DMS 273 (cell line): ENCODE measurements at regions not wholly inside any gene's neighbourhood (a gene's known extent, or its start where the extent isn't known, plus 50 kb on each side); places are given as distances from the start of the nearest gene placed in this dataset.
"Not testable (repeated sequence)": the region's sequence is repeated elsewhere in the genome, so short reads cannot be mapped to it uniquely, and the experiment has no call there.

Source experiments
- DNase-seq: peaks from one replicate; lab custom pipeline; 2025; ENCODE audit not compliant: unreplicated experiment; lab: John Stamatoyannopoulos, UW

DNA sequence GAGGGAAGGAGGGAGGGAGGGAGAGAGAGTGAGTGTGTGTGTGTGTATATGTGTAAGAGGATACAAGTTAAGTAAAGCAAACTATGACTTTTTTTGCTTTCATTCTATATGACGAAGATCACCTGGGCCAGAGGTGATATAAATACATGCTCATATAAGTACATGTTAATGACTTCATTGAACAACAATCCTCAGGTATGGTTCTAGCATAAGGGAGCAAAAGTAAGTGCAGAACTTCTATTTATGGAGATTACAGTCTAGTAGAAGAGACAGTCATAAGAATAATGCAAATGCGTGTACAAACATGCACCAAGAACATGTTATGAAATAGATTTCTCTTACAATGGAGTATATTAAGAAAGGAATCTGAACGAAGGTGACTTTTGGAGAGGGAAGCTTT lies 1804.0 kb downstream of the MAT2B start:
- DNase-seq = no peak

GRCh38 chr5:165310031-165310430 lies 1804.6 kb downstream of the MAT2B start:
- no peak for DNase-seq

DNA sequence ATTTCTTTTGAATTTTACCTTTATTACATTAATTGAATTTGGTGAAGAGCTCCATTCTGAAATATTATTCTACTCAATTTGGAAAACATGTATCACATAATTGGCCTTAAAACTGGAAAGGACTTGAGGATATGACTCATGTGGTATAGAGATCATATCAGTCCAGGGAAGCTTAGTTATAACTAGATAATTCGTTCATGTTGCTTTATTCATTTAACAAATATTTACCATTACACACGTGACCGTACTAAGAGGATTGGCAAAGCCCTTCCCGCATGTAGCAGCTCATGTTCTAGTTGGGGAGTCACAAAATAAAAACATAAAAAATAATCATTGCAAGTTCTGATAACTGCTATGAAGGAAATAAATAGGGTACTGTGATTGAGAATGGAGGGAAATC lies 1816.5 kb downstream of the MAT2B start:
- no peak for DNase-seq

DNA sequence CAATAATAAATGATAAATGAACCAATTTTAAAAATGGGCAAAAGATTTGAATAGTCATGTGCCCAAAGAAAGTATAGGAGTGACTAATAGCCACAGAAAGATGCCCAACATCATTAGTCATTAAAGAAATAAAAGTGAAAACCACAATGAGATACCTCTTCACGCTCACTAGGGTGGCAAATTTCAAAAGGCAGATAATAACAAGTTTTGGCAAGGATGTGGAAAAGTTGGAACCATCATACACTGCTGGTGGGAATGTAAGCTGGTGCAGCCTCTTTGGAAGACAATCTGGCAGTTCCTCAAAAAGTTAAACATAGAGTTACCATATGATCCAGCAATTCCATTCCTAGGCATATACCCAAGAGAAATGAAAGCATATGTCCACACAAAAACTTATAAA lies 1819.8 kb downstream of the MAT2B start:
- no peak for DNase-seq

- no peak for DNase-seq
Measured at GRCh38 chr5:165327631-165328030, 1822.2 kb downstream of the MAT2B start.

GRCh38 chr5:165328846-165329245 lies 1823.4 kb downstream of the MAT2B start:
- DNase-seq = no peak

DNA sequence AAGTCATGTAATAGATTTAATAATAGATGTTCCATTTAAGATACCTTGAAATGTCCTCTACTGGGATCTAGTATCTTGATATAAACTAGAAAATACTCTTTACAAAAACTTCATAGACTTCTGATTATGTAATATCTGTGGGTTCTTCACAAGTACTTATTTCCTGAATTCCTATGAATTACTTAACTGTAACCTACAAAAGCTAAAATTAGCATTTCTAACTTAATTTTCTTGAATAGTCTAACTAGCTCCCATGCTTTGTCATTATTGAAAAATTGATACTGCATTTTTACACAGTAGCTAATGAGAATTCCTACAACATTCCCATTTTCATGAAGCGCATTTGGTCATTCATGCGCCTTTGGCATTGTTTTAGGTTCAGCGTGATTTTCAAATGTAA lies 1828.2 kb downstream of the MAT2B start:
- no peak for DNase-seq

DNA sequence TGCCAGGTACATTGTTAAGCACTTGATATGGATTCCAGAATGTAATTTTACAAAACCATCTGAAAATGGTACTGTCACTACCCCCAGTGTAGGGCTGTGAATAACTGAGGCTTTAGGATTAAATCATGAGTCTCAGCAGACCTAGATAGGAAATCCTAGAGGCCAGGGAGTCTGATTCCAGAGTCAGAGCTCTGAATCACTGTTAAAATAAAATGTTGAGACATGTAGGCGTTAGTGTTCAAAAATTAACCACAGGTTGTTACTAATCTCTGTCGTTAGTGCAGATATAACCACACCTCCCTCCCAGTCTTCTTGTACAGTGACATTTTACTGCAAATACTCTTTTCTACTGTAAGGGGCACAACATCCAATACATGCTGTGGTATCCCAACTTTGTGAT lies 1828.8 kb downstream of the MAT2B start:
- DNase-seq = no peak

GRCh38 chr5:165349735-165350134 lies 1844.3 kb downstream of the MAT2B start:
- DNase-seq = no peak

GRCh38 chr5:165351342-165351741 lies 1845.9 kb downstream of the MAT2B start:
- DNase-seq = no peak

DNA sequence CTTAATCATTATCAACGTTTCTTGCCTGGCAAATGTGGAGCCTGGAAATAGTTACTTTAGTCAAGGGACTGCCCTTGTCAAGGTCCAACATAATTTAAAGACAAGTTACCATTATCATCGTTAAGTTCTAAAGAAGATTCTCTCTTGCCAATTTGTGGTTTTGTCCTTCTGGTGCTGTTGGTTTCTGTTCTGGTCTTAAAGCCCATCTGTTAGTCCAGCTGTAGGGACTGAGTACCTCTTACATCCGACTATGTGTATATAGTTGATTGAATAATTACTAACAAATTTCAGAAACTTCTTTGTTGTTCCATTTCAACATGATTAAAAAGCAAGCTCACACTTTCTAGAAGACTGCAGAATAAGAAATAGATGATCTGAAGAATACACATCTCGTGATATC lies 1854.9 kb downstream of the MAT2B start:
- no peak for DNase-seq

DNA sequence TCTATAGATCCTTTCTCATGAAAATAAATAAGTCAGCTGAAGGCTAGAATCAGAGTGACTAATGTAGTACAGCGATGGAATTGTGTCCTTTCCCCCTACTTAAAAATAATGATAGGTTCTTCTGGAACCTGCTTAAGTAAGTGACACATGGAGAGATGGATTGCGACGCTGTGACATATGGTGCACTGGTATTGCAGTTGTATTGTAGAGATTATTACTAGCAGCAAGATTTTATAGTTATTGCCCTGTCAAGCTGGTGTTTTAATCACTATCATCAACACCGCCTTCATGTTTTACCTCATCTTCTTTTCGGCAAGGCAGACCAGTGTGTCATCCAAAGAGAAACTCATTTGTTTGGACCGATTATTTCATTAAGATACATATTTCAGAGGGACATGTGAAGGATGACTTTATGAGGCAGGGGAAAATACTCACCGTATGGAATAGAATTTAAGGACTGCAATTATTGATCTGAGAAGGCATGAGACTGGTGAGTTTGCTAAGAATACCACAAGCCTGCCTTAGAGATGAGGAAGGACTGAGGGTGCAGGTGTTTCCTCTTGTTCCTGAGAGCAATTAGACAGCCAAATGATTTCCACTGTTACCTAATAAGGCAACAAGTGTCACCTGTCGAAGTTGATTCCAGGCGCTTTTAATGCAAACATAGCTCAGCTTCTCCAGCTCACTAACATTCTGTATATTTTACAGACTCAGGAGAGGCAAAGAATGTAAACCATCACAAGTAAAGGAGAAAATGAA lies 1855.5 kb downstream of the MAT2B start:
- DNase-seq = no peak

GRCh38 chr5:165370233-165370632 lies 1864.8 kb downstream of the MAT2B start:
- DNase-seq = no peak

- DNase-seq = no peak
Measured at GRCh38 chr5:165370794-165371193, 1865.4 kb downstream of the MAT2B start.

DNA sequence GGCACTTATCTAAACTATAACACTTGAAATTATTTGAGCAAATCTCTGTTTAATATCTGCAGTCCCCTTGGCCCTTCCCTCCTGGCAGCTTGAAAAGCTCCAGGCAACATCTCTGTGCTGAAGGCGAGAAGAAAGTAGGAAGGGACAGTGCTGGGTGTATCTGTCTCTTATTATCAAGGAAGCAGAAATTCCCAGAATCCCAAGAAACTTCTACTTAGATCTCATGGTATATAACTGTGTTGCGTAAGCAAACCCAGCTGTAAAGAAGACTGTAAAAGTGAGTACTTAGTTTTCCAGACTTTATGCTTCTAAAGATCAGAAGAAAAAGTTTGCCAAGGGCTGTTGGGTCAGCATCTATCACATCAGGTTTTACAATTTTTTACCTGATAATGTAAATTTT lies 1869.8 kb downstream of the MAT2B start:
- no peak for DNase-seq

DNA sequence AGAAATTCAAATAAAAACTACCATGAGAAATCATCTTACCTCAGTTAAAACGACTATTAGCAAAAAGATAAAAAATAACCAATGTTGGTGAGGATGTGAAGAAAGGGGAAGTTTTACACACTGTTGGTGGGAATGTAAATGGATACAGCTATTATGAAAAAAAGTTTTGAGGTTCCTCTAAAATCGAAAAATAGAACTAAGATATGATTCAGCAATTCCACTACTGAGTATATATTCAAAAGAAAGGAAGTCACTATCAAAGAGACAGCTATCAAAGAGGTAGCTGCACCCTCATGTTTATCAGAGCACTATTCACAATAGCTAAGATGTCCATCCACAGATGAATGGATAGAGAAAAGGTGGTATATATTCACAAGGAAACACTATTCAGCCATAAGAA lies 1888.4 kb downstream of the MAT2B start:
- no peak for DNase-seq

- no peak for DNase-seq
Measured at GRCh38 chr5:165397516-165397915, 1892.1 kb downstream of the MAT2B start.

GRCh38 chr5:165400086-165400485 lies 1894.7 kb downstream of the MAT2B start:
- DNase-seq = no peak

- DNase-seq = no peak
Measured at GRCh38 chr5:165404917-165405316, 1899.5 kb downstream of the MAT2B start.

DNA sequence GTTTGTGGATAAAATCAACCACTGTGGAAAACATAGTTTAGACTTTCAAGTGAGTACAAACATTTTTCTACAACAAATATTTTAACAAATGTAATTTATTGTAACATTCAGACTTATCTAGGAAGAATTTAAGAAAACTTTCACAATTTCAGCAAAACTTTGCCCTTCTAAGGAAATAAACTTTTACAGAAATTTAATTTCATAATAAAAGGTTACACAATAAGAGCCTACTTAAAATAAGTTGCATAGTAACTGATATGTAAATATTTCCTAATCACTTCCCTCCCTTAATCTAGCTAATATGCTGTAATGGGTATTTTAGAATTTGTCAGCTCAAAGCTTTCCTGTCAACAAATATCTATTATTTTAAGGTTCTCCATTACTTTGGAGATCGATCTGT lies 1899.9 kb downstream of the MAT2B start:
- no peak for DNase-seq

DNA sequence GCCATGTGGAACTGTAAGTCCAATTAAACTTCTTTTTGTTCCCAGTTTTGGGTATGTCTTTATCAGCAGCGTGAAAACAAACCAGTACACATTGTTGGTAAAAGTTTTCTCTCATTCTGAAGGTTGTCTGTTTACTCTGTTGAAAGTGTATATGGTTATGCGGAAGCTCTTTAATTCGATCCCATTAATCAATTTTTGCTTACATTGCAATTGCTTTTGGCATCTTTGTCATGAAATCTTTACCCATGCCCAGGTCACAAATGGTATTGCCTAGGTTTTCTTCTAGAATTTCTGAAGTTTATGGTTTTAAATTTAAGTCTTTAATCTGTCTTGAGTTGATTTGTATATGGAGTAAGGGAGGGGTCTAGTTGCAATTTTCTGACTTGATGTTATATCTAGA lies 1901.9 kb downstream of the MAT2B start:
- DNase-seq = no peak

GRCh38 chr5:165410476-165410875 lies 1905.1 kb downstream of the MAT2B start:
- DNase-seq = no peak

GRCh38 chr5:165411532-165411931 lies 1906.1 kb downstream of the MAT2B start:
- DNase-seq = not testable (repeated sequence)
